ENCODE measurements at regions not wholly inside any gene's neighbourhood (a gene's known extent, or its start where the extent isn't known, plus 50 kb on each side); places are given as distances from the start of the nearest gene placed in this dataset.
"Not testable (repeated sequence)": the region's sequence is repeated elsewhere in the genome, so short reads cannot be mapped to it uniquely, and the experiment has no call there.

DNA sequence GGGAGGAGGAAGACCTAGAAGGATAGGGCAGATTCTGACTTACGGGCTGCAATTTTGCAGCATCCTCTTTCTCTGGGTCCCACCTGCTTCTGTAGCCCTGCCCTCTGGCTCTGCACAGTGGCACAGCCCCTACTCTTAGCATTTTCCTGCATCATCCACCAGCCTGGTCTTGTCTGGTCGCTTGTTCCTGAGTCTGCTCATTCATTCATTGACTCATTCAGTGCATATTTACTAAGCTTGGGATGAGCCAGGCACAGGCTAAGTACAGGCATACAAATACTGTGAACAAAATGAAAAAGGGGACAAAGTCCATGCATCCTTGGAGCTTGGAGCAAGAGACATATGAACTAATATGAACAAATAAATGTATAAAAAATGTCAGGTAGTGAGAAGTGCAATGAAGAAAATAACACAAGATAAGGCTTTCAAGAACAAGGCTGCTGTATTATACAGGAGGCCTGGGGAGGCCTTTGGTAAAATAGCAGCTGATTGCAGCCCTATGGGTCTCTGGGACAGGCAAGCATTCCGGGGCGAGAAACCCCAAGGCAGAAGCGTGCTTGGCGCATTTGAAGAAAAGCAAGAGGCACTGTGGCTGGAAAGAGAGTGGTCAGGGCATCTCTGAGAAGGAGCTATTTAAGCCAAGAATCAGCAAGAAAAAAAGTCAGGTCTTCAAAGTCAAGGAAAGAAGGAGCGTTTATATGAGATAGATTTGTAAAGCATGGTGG is 108.0 kb upstream of the ALX4 start:
- DNase-seq (ENCODE audit: low spot score): no peak

DNA sequence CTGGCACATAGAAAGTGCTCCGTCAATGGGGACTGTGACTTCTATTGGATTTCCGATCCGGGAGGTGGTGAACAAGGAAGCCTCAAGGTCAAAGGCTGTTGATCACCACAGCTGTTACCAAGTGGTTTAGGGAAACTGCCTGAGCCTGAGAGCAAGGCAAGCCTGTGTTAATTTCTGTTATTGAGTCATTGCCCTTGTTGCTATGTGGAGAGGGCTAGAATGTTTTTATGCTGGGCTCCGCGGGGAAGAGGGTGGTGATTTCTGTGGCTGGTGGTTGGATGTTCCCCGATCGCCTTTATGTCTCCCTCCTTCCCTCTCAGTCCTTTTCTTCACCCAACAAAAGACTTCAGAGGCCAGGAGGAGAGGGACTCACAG is 108.5 kb upstream of the ALX4 start:
- no peak for DNase-seq (ENCODE audit: low spot score)

DNA sequence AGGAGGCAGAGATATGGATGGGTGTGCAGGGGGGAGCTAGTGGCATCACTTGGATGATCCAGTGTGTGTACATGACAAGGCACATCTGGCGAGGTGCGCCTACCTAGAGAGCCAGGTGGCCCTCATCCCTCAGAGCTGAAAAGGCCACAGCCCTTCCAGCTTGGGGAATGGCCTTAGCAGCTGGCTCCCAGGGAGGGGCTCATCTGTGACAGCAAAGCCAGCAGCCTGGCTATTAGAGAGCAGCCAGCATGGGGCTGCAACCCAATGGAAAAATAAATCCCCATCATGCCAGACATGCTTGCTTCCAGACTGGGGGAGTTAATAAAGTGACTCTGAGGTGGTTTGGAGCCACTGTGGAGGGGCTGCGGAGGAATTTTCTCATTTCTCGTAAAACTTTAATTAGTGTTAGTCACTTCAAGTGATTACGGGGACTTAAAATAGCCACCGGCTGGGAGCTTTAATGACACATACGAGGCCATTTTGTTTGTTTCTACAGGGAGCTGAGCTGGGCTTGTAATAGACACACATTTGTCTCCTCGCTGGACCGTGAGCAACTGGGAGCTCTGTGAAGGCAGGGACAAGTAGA is 111.2 kb upstream of the ALX4 start:
- DNase-seq (ENCODE audit: low spot score): no peak

GRCh38 chr11:44423289-44423688 is 113.3 kb upstream of the ALX4 start:
- DNase-seq (ENCODE audit: low spot score): no peak

GRCh38 chr11:44424841-44425240 is 114.9 kb upstream of the ALX4 start:
- DNase-seq (ENCODE audit: low spot score): no peak

GRCh38 chr11:44426119-44426518 is 116.2 kb upstream of the ALX4 start:
- no peak for DNase-seq (ENCODE audit: low spot score)

GRCh38 chr11:44426958-44427357 is 117.0 kb upstream of the ALX4 start:
- DNase-seq (ENCODE audit: low spot score): no peak

DNA sequence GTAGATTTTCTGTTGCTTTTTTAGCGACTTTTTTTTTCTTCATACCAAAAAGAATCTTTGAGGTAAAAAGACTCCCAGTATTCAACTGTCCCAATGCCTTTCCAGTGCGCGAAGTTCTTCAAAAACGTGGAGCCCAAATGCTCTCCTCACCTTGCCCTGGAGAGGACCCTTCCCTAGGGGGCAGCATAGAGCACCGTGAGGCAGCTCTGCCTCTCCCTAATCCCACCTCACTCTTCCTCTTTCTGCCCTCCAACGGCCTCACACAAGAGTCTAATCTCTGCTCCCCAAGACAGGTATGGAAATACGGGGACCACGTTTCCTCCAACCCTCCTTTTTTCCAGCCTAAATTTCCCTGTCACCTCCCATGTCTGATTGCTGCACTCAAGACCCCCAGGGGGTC is 117.5 kb upstream of the ALX4 start:
- no peak for DNase-seq (ENCODE audit: low spot score)

DNA sequence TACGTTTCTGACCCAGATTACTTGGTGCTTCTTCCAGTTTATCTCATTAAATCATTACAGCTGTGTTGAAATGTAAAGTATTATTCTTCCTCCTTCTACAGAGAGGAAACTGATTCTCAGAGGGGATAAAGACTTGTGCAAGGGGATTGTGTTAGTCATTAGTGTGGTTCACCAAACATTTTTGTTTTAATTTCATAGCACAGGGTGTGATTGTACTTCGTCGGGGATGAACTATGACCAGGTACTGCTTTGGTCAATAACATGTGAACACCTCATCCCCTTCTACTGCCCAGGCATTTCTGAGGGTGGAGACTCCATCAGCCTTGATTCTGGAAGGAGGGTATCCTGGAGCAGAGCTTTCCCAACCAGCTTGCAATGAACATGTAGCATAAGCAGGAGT is 120.2 kb upstream of the ALX4 start:
- no peak for DNase-seq (ENCODE audit: low spot score)

DNA sequence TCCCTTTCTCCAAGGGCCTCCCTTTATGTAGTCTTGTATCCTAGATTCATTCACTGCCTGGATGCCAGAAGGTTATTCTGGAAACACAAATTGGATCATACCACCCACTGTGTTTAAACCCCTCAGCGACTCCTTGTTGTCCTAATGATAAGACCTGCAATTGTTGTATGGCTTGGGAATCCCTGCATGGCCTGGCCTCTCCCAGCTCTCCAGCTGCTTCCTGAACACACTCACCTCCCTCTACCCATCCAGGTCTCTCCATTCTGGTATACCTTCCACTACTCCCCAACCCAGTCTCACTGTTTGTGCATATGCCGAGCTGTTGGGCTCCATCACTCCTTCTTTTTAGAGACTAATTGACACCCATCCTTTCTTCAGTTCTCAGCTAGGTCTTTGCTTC is 124.3 kb upstream of the ALX4 start:
- DNase-seq (ENCODE audit: low spot score): no peak

- no peak for DNase-seq (ENCODE audit: low spot score)
These were observed 127.2 kb upstream of the ALX4 start for GRCh38 chr11:44437122-44437521.

- DNase-seq (ENCODE audit: low spot score): not testable (repeated sequence)
These were observed 122.4 kb upstream of the CD82 start for GRCh38 chr11:44442893-44443673.

DNA sequence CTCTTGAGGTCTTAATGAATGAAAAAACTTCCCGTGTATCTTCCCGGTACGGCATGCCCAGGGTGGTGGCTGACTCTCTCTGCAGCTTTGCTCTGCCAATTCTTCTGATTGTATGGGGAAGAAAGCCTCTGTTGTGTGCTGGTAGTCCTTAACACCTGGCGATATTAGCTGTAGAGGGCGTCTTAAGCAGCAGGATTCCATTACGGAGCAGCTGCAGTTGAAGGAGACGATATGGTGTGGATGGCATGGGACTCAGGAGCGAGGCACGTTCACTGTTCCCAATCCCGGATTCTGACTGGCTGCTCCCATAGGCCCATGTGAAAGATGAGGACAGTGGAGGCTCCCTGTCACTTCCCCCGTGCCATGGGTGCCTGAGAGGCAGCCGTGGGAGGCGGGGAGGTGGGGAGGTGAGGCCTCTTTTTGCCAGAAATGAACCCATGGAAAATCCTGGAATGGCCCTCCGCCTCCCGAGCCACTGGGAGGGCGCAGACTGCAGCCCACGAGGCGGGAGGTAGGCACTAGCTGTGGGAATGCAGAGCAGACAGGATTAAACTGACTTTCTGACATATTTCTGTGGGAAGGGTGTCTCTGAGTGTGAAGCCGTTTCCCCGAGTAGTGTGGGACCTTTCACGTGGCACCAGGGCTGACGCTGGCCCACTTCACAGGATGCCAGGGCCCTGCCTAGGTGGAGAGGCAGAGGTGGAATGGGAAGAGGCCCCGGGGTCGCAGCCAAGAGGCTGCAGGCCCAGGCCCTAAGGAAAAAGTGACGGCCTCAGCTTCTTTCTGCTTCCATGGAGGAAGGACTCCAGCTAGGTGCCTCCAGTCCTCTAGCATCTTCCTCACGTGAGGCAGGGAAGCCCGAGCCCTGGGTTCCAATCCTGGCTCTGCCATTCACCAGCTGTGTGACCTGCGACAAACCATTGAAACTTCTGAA is 121.4 kb upstream of the CD82 start:
- no peak for DNase-seq (ENCODE audit: low spot score)

DNA sequence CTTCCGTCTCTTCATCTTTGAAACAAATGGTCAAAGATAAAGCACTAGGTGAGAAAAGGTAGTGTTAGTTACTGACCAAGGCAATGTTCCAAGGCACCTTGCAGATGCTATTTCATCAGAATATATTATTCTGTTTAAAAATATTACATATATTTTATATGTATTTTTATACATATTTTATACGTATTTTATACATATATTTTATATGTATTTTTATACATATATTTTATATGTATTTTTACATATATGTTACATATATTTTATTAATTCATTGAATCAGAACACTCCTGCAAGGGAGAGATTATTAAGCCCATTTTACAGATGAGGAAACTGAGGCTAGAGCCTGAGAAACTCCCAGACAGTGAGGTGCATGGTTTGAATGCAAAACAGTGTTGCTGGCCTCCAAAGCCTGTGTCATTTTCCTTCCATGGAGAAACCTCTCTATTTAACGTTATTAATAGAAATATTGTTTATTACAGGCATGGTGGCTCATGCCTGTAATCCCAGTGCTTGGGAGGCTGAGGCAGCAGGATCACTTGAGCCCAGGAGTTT is 120.6 kb upstream of the CD82 start:
- DNase-seq (ENCODE audit: low spot score): no peak

- no peak for DNase-seq (ENCODE audit: low spot score)
These were observed 119.7 kb upstream of the CD82 start for GRCh38 chr11:44445500-44446365.

DNA sequence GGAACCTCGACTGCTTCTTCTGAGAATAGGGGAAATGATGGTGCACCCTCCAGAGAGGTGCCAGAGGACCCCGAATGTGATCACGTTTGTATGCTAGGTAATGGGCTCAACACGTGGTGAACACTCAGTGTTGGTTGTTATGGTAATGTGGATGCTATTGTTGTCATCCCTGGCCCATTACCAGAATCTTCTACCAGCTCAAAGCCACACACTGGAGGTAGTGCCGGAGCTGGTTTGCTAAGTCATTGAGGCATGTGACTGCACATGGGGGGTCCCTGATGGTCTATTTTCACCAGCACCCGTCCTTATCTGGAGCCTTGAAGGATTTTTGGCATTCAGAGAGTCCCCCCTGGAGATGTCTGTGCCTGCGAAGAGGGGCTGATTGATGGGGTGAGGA is 119.1 kb upstream of the CD82 start:
- no peak for DNase-seq (ENCODE audit: low spot score)

DNA sequence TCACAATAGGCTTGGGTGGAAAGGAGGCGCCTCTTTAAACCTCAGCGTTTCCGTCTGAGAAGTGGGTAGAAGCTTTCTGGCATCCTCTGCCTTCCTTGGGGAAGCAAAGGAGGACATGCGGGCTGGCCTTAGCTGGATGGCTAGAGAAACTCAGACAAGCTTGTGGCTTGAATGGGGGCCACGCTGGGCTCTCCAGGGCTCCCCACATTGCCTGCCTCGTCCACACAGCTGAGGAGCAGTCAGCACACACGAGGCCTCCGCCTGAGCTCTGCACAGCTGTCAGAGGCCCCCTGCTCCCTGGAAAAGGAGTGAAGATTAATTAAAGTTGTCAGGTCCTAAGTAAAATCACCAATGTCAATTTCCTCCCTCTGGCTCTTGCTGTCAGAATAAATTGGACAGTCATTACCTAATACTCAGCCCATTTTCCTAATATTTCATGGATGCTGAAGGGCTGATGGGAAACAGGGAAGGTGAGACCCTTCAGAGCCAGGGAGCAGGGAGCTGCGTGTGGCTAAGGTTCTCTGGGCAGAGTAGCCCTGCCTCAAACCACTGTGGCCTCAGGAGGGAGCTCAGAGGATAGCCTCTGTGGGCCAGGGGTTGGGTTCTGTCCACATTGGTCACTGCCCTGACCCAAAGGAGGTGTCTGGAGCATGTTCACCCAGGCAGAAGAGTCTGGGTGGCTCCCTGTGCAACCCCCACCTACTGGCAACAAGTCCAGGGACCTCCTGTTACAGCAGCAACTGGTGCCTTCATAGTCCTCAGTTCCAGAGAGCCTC is 118.3 kb upstream of the CD82 start:
- DNase-seq (ENCODE audit: low spot score): no peak

DNA sequence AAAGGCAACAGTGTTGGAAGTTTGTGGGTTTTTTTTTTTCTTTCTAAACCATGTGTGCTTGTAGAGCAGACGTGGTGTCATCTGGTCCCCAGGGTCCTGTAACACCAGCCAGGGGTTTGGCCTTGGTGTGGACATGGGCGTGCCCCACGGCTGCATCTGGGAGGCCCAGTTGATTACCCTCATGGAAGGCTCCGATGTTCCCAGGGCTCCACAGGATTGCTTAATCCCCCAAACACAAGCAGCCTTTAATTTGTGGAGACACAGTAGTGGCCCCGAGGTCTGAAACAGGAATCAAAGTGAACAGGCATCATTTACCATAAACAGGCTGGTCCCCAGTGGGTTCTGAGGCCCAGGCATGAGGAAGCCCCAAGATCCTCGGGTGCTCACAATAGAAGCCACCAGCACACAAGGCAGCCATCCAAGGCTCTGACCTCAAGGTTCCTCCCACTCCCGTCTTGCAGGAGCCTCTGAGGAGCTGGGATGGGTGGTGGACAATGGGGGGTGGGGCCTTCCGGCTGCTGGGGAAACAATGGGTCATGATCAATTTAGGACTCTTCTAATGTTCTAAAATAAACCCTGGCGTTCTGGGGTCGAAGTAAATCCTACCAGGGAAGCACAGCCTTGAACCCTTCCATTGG is 115.0 kb upstream of the CD82 start:
- DNase-seq (ENCODE audit: low spot score): no peak

DNA sequence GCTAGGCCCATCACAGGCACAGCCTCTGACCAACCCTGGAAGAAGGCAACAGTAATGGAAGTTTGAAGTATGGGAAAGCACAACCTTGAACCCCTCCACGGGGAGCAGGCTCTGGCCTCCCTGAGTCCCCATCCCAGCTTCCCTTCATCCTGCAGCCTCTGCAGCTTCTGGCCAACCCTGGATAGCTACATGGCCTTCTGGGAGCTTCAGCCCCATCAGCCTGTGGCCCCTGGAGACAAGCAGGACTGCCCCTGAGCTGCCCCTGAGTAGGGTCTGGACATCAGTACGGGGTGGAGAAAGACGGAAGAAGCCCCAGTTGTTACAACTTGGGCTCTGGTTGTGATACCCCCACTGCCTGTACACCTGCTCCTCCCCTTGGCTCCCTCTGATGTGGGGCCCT is 113.8 kb upstream of the CD82 start:
- DNase-seq (ENCODE audit: low spot score): no peak

Data from RKO (cell line).